Esophagus squamous epithelium (tissue), 4 donors: ENCODE measurements at regions not wholly inside any gene's neighbourhood (a gene's known extent, or its start where the extent isn't known, plus 50 kb on each side); places are given as distances from the start of the nearest gene placed in this dataset.

Source experiments
- CTCF ChIP-seq, 6 experiments: fragments of 450-650 bp in 4 of 6; fragments of 200-600 bp in 2 of 6; sonication (generic) in 2 of 6; IDR thresholded peaks; one replicate each; pipeline ENCODE4 v1.5.1; 2016 to 2019; ENCODE audit warnings: antibody characterized with exemption in 6 of 6, mild to moderate bottlenecking in 4 of 6, moderate library complexity in 4 of 6
- POLR2A ChIP-seq, 4 donors: fragments of 450-650 bp; IDR thresholded peaks; one replicate each; pipeline ENCODE4 v1.6.1; 2017; ENCODE audit warnings: antibody characterized with exemption in 4 of 4, mild to moderate bottlenecking in 4 of 4, moderate library complexity in 3 of 4

GRCh38 chr1:30406996-30407864 is 316.2 kb downstream of the MATN1 start:
- TF ChIP-seq CTCF (IDR thresholded peaks at IDR 0.05) (no peak), POLR2A (IDR thresholded peaks at IDR 0.05) (no peak)
